ENCODE measurements at regions not wholly inside any gene's neighbourhood (a gene's known extent, or its start where the extent isn't known, plus 50 kb on each side); places are given as distances from the start of the nearest gene placed in this dataset.
A peak's percentile ranks its signal among the peaks of the same experiment; 100 is the strongest.

GRCh38 chr5:128749136-128749898, 211.3 kb upstream of the FBN2 start:
- no peaks in the 10 kb centered on the region for H3K79me1 ChIP-seq (ENCODE audit: low read depth in 1 of 2, low read length in 2 of 2)
- H3K27me3 ChIP-seq (ENCODE audit: control insufficient read depth, insufficient read depth, low read length), result peaks cover 4% of the 10 kb centered on the region
- H3K9me3 ChIP-seq (ENCODE audit: control insufficient read depth, insufficient read depth, low read length), result no peaks in the 10 kb centered on the region
- ChIA-PET POLR2A (ENCODE audit: unreplicated experiment) (no interaction called here), CTCF (no interaction called here)
- ATAC-seq (ENCODE audit: low read depth), result peak; percentile 70
- H2AK9ac ChIP-seq (replicated peaks; ENCODE audit: low read depth, low read length, poor library complexity), result no peak overlapping the region
- TF ChIP-seq MXI1 (IDR thresholded peaks at IDR 0.05; ENCODE audit: borderline replicate concordance, low read depth, low read length), result no peak
- TF ChIP-seq MAFK (IDR thresholded peaks at IDR 0.05; ENCODE audit: low read depth, low read length), result no peak
- no peak for TF ChIP-seq MAZ (IDR thresholded peaks at IDR 0.05; ENCODE audit: borderline replicate concordance, low read depth, low read length)
- TF ChIP-seq FOS (IDR thresholded peaks at IDR 0.05; ENCODE audit: low read depth, low read length), result no peak
- TF ChIP-seq ELK1 (IDR thresholded peaks at IDR 0.05; ENCODE audit: borderline replicate concordance, low read depth, low read length), result no peak
- TF ChIP-seq, protein P1, sequence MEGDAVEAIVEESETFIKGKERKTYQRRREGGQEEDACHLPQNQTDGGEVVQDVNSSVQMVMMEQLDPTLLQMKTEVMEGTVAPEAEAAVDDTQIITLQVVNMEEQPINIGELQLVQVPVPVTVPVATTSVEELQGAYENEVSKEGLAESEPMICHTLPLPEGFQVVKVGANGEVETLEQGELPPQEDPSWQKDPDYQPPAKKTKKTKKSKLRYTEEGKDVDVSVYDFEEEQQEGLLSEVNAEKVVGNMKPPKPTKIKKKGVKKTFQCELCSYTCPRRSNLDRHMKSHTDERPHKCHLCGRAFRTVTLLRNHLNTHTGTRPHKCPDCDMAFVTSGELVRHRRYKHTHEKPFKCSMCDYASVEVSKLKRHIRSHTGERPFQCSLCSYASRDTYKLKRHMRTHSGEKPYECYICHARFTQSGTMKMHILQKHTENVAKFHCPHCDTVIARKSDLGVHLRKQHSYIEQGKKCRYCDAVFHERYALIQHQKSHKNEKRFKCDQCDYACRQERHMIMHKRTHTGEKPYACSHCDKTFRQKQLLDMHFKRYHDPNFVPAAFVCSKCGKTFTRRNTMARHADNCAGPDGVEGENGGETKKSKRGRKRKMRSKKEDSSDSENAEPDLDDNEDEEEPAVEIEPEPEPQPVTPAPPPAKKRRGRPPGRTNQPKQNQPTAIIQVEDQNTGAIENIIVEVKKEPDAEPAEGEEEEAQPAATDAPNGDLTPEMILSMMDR (conservative IDR thresholded peaks at IDR 0.05; ENCODE audit: low read depth, low read length), result no peak
- no peak for TF ChIP-seq RAD21 (IDR thresholded peaks at IDR 0.05; ENCODE audit: low read length)
- no peak for TF ChIP-seq USF2 (IDR thresholded peaks at IDR 0.05; ENCODE audit: low read depth, low read length)
- TF ChIP-seq BHLHE40 (IDR thresholded peaks at IDR 0.05; ENCODE audit: low read depth, low read length), result no peak
- TF ChIP-seq RFX5 (IDR thresholded peaks at IDR 0.05; ENCODE audit: low read depth, low read length), result no peak
- no peak for TF ChIP-seq POLR2A (IDR thresholded peaks at IDR 0.05; ENCODE audit: low read depth, low read length)
- TF ChIP-seq CEBPB (IDR thresholded peaks at IDR 0.05; ENCODE audit: low read depth, low read length), result no peak
- no peak for TF ChIP-seq RCOR1 (IDR thresholded peaks at IDR 0.05; ENCODE audit: insufficient replicate concordance, low read length)
- no peak for TF ChIP-seq SMC3 (IDR thresholded peaks at IDR 0.05; ENCODE audit: low read depth, low read length)
- TF ChIP-seq NFE2L2 (IDR thresholded peaks at IDR 0.05; ENCODE audit: low read depth, low read length), result no peak
- no peak for TF ChIP-seq CHD1 (IDR thresholded peaks at IDR 0.05; ENCODE audit: low read depth, low read length)
- H4K8ac ChIP-seq (ENCODE audit: low read depth in 2 of 2, low read length in 2 of 2), result no peak overlapping the region
- peaks cover 3% of the 10 kb centered on the region; the same call in 1 of the 2 replicates for H3K9me1 ChIP-seq (ENCODE audit: insufficient read depth, low read length)
- no peak overlapping the region for H2BK120ac ChIP-seq (ENCODE audit: low read depth, low read length)
- no peak overlapping the region for H2BK20ac ChIP-seq (ENCODE audit: low read depth, low read length)
- no peaks in the 10 kb centered on the region; the same call in 1 of the 2 replicates for H3K4me1 ChIP-seq (ENCODE audit: control insufficient read depth, insufficient read depth, low read length)
- no peak overlapping the region for H2BK15ac ChIP-seq (ENCODE audit: low read depth, low read length)
- H3K4ac ChIP-seq (ENCODE audit: low read depth, low read length), result no peak overlapping the region
- dilution Hi-C loops (cut with HindIII; ENCODE audit: low sequenced_read_pairs, unreplicated experiment) (no loop called here), in situ Hi-C loops (cut with MboI; ENCODE audit: low sequenced_read_pairs) (no loop called here), intact Hi-C loops (cut with micrococcal nuclease) (loop anchor here (5.0 kb wide), 1 partner anchor 93 kb away; no protein-coding TSS in a partner anchor)
- H3K27ac ChIP-seq (ENCODE audit: insufficient read depth, low read length), result no peak overlapping the region
- no peak overlapping the region for H2AFZ ChIP-seq (replicated peaks; ENCODE audit: low read length, poor library complexity)
- H3K56ac ChIP-seq (ENCODE audit: extremely low read depth, insufficient read depth, low read length), result no peak overlapping the region
- no peak overlapping the region for H4K5ac ChIP-seq (ENCODE audit: low read depth, low read length)
- no peak overlapping the region for H3K4me3 ChIP-seq (ENCODE audit: insufficient read depth, low read depth, low read length)
- no peak overlapping the region for H3K18ac ChIP-seq (ENCODE audit: low read depth, low read length)
- H3K9ac ChIP-seq (ENCODE audit: low read depth, low read length), result no peak overlapping the region
- no peak overlapping the region for H2BK5ac ChIP-seq (ENCODE audit: low read depth, low read length, poor library complexity, severe bottlenecking)
- no peaks in the 10 kb centered on the region for H4K20me1 ChIP-seq (ENCODE audit: insufficient read depth, low read length)
- BruUV-seq (replicated peaks), result no TSS peak
- H3K36me3 ChIP-seq (ENCODE audit: control insufficient read depth, insufficient read depth, low read length), result no peaks in the 10 kb centered on the region
- no peak overlapping the region for H3K14ac ChIP-seq (replicated peaks; ENCODE audit: low read depth, low read length)
- no peak for DNase-seq
- peak overlapping the region; percentile 36; the same call in 1 of the 2 replicates for H3K4me2 ChIP-seq (ENCODE audit: low read depth, low read length)
- WGBS, 2 experiments (ENCODE audit: extremely low coverage in 2 of 2, insufficient read length in 1 of 2), result 67% methylated on average over 1 of the region's 11 CpGs; no CpG with 5 or more reads in 1 of the 2 experiments
- no peak overlapping the region for H2AK5ac ChIP-seq (ENCODE audit: low read depth, low read length)
- H3K23ac ChIP-seq (ENCODE audit: low read depth, low read length), result no peak overlapping the region
- H4K91ac ChIP-seq (ENCODE audit: insufficient read depth, low read depth, low read length), result no peak overlapping the region
